NT2/D1 (cell line): ENCODE measurements at regions not wholly inside any gene's neighbourhood (a gene's known extent, or its start where the extent isn't known, plus 50 kb on each side); places are given as distances from the start of the nearest gene placed in this dataset.

ENCODE experiments used
- DNase-seq: peaks from one replicate; pipeline ENCODE4 v3.0.0-alpha.2; 2011; ENCODE audit warnings: low read depth, low spot score
- H3K27me3 ChIP-seq: 2 replicates; pipeline ENCODE4 v1.6.0; 2011; ENCODE audit warnings: mild to moderate bottlenecking; ENCODE audit not compliant: insufficient read length, insufficient read depth
- H3K36me3 ChIP-seq: 2 replicates; pipeline ENCODE4 v1.6.1; 2011; ENCODE audit warnings: mild to moderate bottlenecking, low read length, mixed read lengths; ENCODE audit not compliant: insufficient read depth, insufficient read length
- H3K4me1 ChIP-seq: 2 replicates; pipeline ENCODE4 v1.5.1; 2011; ENCODE audit not compliant: insufficient read depth, insufficient read length
- H3K4me3 ChIP-seq: 2 replicates; pipeline ENCODE4 v1.5.1; 2011; ENCODE audit warnings: low read depth; ENCODE audit not compliant: insufficient read length
- H3K9ac ChIP-seq: 2 replicates; pipeline ENCODE4 v1.6.0; 2011; ENCODE audit warnings: low read depth; ENCODE audit not compliant: insufficient read length
- H3K9me3 ChIP-seq: 2 replicates; pipeline ENCODE4 v1.5.1; 2011; ENCODE audit warnings: mild to moderate bottlenecking, low read length; ENCODE audit not compliant: insufficient read depth
- SUZ12 ChIP-seq: IDR thresholded peaks from 2 replicates; pipeline ENCODE4 v1.6.1; 2011; ENCODE audit not compliant: insufficient read length, insufficient read depth; ENCODE audit errors: extremely low read depth
- YY1 ChIP-seq: IDR thresholded peaks from 2 replicates; pipeline ENCODE4 v1.6.1; 2011; ENCODE audit not compliant: insufficient read length, insufficient read depth
- ZNF274 ChIP-seq: IDR thresholded peaks from 2 replicates; pipeline ENCODE4 v1.6.1; 2011; ENCODE audit warnings: mild to moderate bottlenecking, low read depth, low read length

- Histone ChIP-seq H3K36me3 (no peaks in the 10 kb centered on the region), H3K27me3 (no peaks in the 10 kb centered on the region), H3K4me3 (no peak overlapping the region), H3K9ac (no peak overlapping the region), H3K9me3 (no peaks in the 10 kb centered on the region), H3K4me1 (no peaks in the 10 kb centered on the region)
- no peak for TF ChIP-seq SUZ12
- TF ChIP-seq YY1: no peak
- no peak for TF ChIP-seq ZNF274
- DNase-seq: no peak
Observed at GRCh38 chr2:217523286-217523685, 479.5 kb downstream of the TNS1 start.

- H3K4me3 ChIP-seq: no peak overlapping the region
- TF ChIP-seq YY1: no peak
- TF ChIP-seq SUZ12: no peak
- H3K9me3 ChIP-seq: no peaks in the 10 kb centered on the region
- H3K27me3 ChIP-seq: no peaks in the 10 kb centered on the region
- DNase-seq: no peak
- H3K4me1 ChIP-seq: no peaks in the 10 kb centered on the region
- no peak overlapping the region for H3K9ac ChIP-seq
- no peaks in the 10 kb centered on the region for H3K36me3 ChIP-seq
Observed at GRCh38 chr2:217521820-217522219, 481.0 kb downstream of the TNS1 start.

GRCh38 chr2:217520356-217521010 lies 482.3 kb downstream of the TNS1 start:
- Histone ChIP-seq H3K27me3 (no peaks in the 10 kb centered on the region), H3K36me3 (no peaks in the 10 kb centered on the region), H3K9ac (no peak overlapping the region), H3K4me3 (no peak overlapping the region), H3K4me1 (no peaks in the 10 kb centered on the region), H3K9me3 (no peaks in the 10 kb centered on the region)
- TF ChIP-seq YY1: no peak
- TF ChIP-seq ZNF274: no peak
- TF ChIP-seq SUZ12: no peak
- no peak for DNase-seq

GRCh38 chr2:217517402-217517801 lies 485.4 kb downstream of the TNS1 start:
- DNase-seq: no peak
- Histone ChIP-seq H3K27me3 (no peaks in the 10 kb centered on the region), H3K4me3 (no peak overlapping the region), H3K4me1 (no peaks in the 10 kb centered on the region), H3K36me3 (no peaks in the 10 kb centered on the region), H3K9me3 (no peaks in the 10 kb centered on the region), H3K9ac (no peak overlapping the region)
- TF ChIP-seq YY1 (no peak), SUZ12 (no peak), ZNF274 (no peak)

- Histone ChIP-seq H3K9ac (no peak overlapping the region), H3K36me3 (no peaks in the 10 kb centered on the region), H3K9me3 (no peaks in the 10 kb centered on the region), H3K27me3 (no peaks in the 10 kb centered on the region), H3K4me1 (no peaks in the 10 kb centered on the region), H3K4me3 (no peak overlapping the region)
- TF ChIP-seq ZNF274 (no peak), YY1 (no peak), SUZ12 (no peak)
- DNase-seq: no peak
Observed at GRCh38 chr2:217515615-217516309, 487.0 kb downstream of the TNS1 start.

- no peak for DNase-seq
- Histone ChIP-seq H3K36me3 (no peaks in the 10 kb centered on the region), H3K4me1 (no peaks in the 10 kb centered on the region), H3K9ac (no peak overlapping the region), H3K27me3 (no peaks in the 10 kb centered on the region), H3K9me3 (0 out of 2 replicates have a peak, but pooled peaks cover 2% of the 10 kb centered on the region), H3K4me3 (no peak overlapping the region)
- TF ChIP-seq ZNF274: no peak
- TF ChIP-seq YY1: no peak
- TF ChIP-seq SUZ12: no peak
Observed at GRCh38 chr2:217513258-217513657, 489.5 kb downstream of the TNS1 start.

GRCh38 chr2:217512728-217513127 lies 490.1 kb downstream of the TNS1 start:
- Histone ChIP-seq H3K9ac (no peak overlapping the region), H3K27me3 (no peaks in the 10 kb centered on the region), H3K4me3 (no peak overlapping the region), H3K36me3 (no peaks in the 10 kb centered on the region), H3K9me3 (0 out of 2 replicates have a peak, but pooled peaks cover 6% of the 10 kb centered on the region), H3K4me1 (no peaks in the 10 kb centered on the region)
- TF ChIP-seq YY1: no peak
- TF ChIP-seq ZNF274: no peak
- no peak for TF ChIP-seq SUZ12
- DNase-seq: no peak
